K562 (cell line): ENCODE measurements at regions not wholly inside any gene's neighbourhood (a gene's known extent, or its start where the extent isn't known, plus 50 kb on each side); places are given as distances from the start of the nearest gene placed in this dataset.

ENCODE experiments used
- ARID2 ChIP-seq: fragments of 450-650 bp; IDR thresholded peaks from 2 replicates; pipeline ENCODE4 v1.6.1; 2017; ENCODE audit warnings: antibody characterized with exemption, mild to moderate bottlenecking
- ARID4B ChIP-seq: sonication (generic); formaldehyde crosslinking; IDR thresholded peaks from 2 replicates; pipeline ENCODE4 v1.8.0; 2022; ENCODE audit warnings: mild to moderate bottlenecking, missing genetic modification reagents
- CBX8 ChIP-seq: fragments of 200-600 bp; sonication (generic); IDR thresholded peaks from 2 replicates; pipeline ENCODE4 v1.6.1; 2012; ENCODE audit warnings: borderline replicate concordance, mixed run types, low read depth, mild to moderate bottlenecking, moderate library complexity, mixed read lengths, low read length, control low read depth, inconsistent platforms; ENCODE audit not compliant: poor library complexity, severe bottlenecking; ENCODE audit errors: extremely low read depth
- FIP1L1 ChIP-seq: fragments of 200-400 bp; formaldehyde crosslinking; IDR thresholded peaks from 2 replicates; pipeline ENCODE4 v1.6.1; 2018; ENCODE audit warnings: mild to moderate bottlenecking, low read depth, low read length; ENCODE audit not compliant: poor library complexity, severe bottlenecking
- FOXP4 ChIP-seq: sonication (generic); formaldehyde crosslinking; IDR thresholded peaks from 2 replicates; pipeline ENCODE4 v1.8.0; 2022; ENCODE audit warnings: mild to moderate bottlenecking, missing genetic modification reagents, borderline replicate concordance
- POLR2AphosphoS5 ChIP-seq: IDR thresholded peaks from 2 replicates; pipeline ENCODE4 v1.6.1; 2011; ENCODE audit warnings: mild to moderate bottlenecking, low read depth, low read length, moderate library complexity; ENCODE audit not compliant: control insufficient read depth, insufficient read depth
- SREBF1 ChIP-seq: fragments of 150-350 bp; IDR thresholded peaks from 2 replicates; pipeline ENCODE4 v1.6.1; 2014; ENCODE audit warnings: antibody characterized with exemption, low read depth, low read length, borderline replicate concordance
- ZNF23 ChIP-seq: fragments of 250-450 bp; sonication (Bioruptor Pico); IDR thresholded peaks from 2 replicates; pipeline ENCODE4 v1.4.0; 2020; ENCODE audit warnings: mild to moderate bottlenecking
- ZNF586 ChIP-seq: fragments of 450-650 bp; formaldehyde crosslinking; conservative IDR thresholded peaks from 2 replicates; pipeline ENCODE4 v1.4.0; 2020; ENCODE audit warnings: mild to moderate bottlenecking, moderate library complexity
- TF ChIP-seq, protein P1 (sequence below): sonication (generic); formaldehyde crosslinking; IDR thresholded peaks from 2 replicates; pipeline ENCODE4 v1.8.1; 2023; ENCODE audit warnings: mild to moderate bottlenecking, missing genetic modification reagents
- TF ChIP-seq, protein P2 (sequence below): fragments of 250-450 bp; sonication (Bioruptor Pico); IDR thresholded peaks from 2 replicates; pipeline ENCODE4 v1.8.0; 2021; ENCODE audit warnings: moderate library complexity, mild to moderate bottlenecking, inconsistent platforms
- TF ChIP-seq, protein P3 (sequence below), 2 experiments: fragments of 200-800 bp in 1 of 2; sonication (Bioruptor generic) in 1 of 2; sonication (generic) in 1 of 2; formaldehyde crosslinking in 1 of 2; IDR thresholded peaks in 1 of 2; conservative IDR thresholded peaks in 1 of 2; 2 replicates each; pipeline versions ENCODE4 v1.5.0 to v1.6.1; 2016 to 2020; ENCODE audit warnings: missing compliant biosample characterization in 1 of 2, missing genetic modification characterization in 1 of 2, missing genetic modification reagents in 1 of 2

GRCh38 chr6:37102299-37103168 lies 67.4 kb upstream of the PIM1 start (continued):
- no peak for TF ChIP-seq ZNF586 (CRISPR knock-in tag)
- TF ChIP-seq, protein P1, sequence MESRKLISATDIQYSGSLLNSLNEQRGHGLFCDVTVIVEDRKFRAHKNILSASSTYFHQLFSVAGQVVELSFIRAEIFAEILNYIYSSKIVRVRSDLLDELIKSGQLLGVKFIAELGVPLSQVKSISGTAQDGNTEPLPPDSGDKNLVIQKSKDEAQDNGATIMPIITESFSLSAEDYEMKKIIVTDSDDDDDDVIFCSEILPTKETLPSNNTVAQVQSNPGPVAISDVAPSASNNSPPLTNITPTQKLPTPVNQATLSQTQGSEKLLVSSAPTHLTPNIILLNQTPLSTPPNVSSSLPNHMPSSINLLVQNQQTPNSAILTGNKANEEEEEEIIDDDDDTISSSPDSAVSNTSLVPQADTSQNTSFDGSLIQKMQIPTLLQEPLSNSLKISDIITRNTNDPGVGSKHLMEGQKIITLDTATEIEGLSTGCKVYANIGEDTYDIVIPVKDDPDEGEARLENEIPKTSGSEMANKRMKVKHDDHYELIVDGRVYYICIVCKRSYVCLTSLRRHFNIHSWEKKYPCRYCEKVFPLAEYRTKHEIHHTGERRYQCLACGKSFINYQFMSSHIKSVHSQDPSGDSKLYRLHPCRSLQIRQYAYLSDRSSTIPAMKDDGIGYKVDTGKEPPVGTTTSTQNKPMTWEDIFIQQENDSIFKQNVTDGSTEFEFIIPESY (CRISPR knock-in tag) = no peak
- TF ChIP-seq, protein P2, sequence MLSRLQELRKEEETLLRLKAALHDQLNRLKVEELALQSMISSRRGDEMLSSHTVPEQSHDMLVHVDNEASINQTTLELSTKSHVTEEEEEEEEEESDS (CRISPR knock-in tag) = no peak
- TF ChIP-seq POLR2AphosphoS5 = no peak
- no peak for TF ChIP-seq ZNF23 (CRISPR knock-in tag)
- no peak for TF ChIP-seq FOXP4
- TF ChIP-seq SREBF1 = no peak
- TF ChIP-seq ARID2 = no peak
- TF ChIP-seq, protein P3, sequence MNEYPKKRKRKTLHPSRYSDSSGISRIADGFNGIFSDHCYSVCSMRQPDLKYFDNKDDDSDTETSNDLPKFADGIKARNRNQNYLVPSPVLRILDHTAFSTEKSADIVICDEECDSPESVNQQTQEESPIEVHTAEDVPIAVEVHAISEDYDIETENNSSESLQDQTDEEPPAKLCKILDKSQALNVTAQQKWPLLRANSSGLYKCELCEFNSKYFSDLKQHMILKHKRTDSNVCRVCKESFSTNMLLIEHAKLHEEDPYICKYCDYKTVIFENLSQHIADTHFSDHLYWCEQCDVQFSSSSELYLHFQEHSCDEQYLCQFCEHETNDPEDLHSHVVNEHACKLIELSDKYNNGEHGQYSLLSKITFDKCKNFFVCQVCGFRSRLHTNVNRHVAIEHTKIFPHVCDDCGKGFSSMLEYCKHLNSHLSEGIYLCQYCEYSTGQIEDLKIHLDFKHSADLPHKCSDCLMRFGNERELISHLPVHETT (CRISPR knock-in tag; conservative IDR thresholded peaks at IDR 0.05 in 1 of 2, IDR thresholded peaks at IDR 0.05 in 1 of 2) = no peak; a peak in 1 of 4 replicates
- peak; percentile 21 for TF ChIP-seq ARID4B (CRISPR knock-in tag)
- no peak for TF ChIP-seq CBX8
- no peak for TF ChIP-seq FIP1L1
